ENCODE measurements at regions not wholly inside any gene's neighbourhood (a gene's known extent, or its start where the extent isn't known, plus 50 kb on each side); places are given as distances from the start of the nearest gene placed in this dataset.

GRCh38 chr13:65330691-65331090, 1899.4 kb downstream of the PCDH9 start:
- no peak for TF ChIP-seq CTCF (IDR thresholded peaks at IDR 0.05)
- TF ChIP-seq ZBTB21 (CRISPR knock-in tag; IDR thresholded peaks at IDR 0.05; ENCODE audit: borderline replicate concordance): no peak
- TF ChIP-seq ATF3 (CRISPR knock-in tag; conservative IDR thresholded peaks at IDR 0.05): no peak
- TF ChIP-seq CREB1 (CRISPR knock-in tag; IDR thresholded peaks at IDR 0.05): no peak
- no peak for TF ChIP-seq USF2 (CRISPR knock-in tag; IDR thresholded peaks at IDR 0.05)
- no peak for TF ChIP-seq ZNF425 (CRISPR knock-in tag; conservative IDR thresholded peaks at IDR 0.05)
- no peak for TF ChIP-seq ZNF416 (CRISPR knock-in tag; IDR thresholded peaks at IDR 0.05)
- no peak for TF ChIP-seq SP1 (CRISPR knock-in tag; conservative IDR thresholded peaks at IDR 0.05)
